ENCODE measurements at regions not wholly inside any gene's neighbourhood (a gene's known extent, or its start where the extent isn't known, plus 50 kb on each side); places are given as distances from the start of the nearest gene placed in this dataset.
"Not testable (repeated sequence)": the region's sequence is repeated elsewhere in the genome, so short reads cannot be mapped to it uniquely, and the experiment has no call there.

DNA sequence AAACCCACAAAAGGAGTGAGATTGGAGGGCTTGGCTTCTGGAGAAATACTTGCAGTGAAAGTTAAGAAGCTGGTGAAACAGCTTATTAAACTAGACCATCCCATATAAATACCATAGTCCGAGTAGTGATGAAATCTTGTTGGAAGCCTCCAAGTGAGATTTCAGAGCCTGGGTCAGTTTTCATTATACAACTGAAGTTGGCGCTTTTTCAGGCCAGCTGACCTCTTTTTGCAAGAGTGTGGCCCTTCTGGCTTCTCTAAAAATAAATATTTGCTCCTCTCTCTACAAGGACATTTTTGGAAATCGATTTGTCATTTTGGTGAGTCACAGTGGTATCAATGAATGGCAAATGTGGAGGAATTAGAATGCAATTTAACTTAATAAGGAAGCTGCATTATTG is 51.2 kb upstream of the THRB start:
- no peak for DNase-seq

DNA sequence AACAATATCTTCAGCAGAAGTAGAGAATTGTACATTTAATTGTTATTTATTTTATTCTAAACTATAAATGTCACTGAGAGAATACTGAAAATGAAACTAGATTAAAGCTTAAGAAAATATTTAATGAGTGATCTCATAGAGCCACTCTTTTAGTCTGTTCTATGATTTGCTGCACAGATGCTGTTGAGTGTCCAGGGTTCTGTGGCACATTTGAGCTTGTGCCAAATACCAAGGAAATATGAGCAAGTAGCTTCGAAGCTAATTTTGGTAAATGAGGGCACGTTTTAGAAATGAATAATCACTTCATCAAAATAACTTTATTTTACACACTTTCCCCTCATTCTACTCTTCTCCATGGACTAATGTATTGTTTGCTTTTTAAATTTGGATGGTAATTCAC is 53.6 kb upstream of the THRB start:
- DNase-seq: peak; percentile 26

DNA sequence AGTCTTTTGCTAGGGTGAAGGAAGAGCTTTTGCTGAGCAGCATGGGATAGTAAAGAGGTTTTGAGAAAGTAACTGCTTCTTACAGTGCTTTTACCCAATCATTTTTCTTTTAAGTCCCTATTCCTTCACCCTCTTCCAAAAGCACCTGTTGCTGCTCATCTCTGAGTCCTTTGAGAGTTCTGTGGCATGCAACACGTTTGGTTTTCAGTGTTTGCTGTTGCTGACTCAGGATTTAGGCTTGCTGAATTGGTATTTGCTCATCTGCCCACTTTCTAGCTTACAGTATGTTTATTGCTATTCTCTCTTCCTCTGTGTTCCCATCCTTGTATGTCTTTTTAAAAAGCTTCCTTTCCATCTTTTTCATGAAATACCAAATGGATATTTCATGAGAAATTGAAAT is 55.9 kb upstream of the THRB start:
- no peak for DNase-seq

DNA sequence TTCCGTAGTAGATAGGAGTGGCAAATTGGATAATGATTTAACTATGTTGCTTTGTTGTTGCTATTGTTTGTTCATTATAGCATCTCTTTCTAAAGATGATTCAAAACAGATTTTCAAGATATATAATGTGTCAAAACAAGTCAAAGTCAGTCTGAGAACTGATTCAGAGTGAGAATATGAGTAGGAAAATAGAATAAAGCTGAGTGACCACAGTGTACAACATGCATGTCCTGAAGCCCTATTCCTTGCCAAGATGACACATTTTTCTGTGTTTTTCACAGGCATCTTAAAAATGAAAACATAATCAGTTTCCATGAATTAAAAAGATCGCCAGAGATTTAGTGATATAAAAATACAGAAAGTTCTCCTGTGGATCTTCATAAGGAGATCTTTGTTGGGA is 57.0 kb upstream of the THRB start:
- DNase-seq: no peak

DNA sequence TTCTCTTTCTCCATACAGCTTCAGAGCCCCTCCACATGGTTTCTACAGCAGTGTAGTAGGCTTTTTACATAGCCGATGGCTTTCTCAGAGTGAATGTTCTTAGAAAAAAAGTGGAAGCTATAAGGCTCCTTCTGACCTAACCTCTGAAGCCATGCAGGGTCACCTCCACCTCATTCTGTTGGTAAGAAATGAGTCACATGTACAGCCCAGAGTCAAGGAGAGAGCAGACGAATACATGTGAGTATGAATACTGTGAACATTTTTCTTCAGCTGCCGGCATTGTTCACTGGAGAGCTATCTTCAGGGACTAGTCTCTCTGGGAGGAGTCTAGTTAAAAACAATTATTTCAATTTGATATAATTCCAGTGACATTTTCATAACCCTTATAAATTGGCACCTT is 68.2 kb upstream of the THRB start:
- DNase-seq: no peak

DNA sequence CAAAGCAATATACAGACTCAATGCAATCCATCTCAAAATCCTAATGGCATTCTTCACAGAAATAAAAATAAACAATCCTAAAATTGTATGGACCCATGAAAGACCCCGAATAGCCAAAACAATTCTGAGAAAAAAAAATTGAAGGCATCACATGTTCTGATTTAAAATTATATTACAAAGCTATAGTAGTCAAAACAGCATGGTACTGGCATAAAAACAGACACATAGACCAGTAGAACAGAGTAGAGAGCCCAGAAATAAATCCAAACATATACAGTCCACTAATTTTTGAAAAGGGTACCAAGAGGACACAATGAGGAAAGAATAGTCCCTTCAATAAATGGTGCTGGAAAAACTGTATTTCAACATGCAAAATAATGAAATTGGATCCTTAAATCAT is 70.4 kb upstream of the THRB start:
- DNase-seq: no peak

DNA sequence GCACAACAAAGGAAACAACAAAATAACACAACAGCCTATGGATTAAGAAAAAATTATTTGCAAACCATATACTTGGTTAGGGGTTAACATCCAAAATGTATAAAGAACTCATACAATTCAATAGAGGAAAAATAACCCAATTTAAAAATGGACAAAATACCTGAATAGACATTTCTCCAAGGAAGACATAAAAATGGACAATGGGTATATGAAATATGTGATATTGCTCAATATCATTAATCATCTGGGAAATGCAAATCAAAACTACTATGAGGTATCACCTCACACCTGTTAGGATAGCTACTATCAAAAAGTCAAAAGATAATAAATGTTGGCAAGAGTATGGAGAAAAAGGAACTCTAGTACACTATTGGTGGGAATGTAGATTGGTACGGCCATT is 71.0 kb upstream of the THRB start:
- DNase-seq: no peak

DNA sequence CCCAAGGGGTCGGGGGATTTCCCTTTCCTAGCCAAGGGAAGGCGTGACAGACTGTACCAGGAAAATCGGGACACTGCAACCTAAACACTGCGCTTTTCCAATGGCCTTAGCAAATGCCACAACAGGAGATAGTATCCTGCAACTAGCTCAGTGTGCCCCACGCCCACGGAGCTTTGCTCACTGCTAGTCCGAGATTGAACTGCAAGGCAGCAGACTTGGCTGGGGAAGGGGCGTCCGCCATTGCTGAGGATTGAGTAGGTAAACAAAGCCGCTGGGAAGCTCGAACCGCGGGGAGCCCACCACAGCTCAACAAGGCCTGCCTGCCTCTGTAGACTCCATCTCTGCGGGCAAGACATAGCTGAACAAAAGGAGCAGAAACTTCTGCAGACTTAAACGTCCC is 72.3 kb upstream of the THRB start:
- DNase-seq: no peak

DNA sequence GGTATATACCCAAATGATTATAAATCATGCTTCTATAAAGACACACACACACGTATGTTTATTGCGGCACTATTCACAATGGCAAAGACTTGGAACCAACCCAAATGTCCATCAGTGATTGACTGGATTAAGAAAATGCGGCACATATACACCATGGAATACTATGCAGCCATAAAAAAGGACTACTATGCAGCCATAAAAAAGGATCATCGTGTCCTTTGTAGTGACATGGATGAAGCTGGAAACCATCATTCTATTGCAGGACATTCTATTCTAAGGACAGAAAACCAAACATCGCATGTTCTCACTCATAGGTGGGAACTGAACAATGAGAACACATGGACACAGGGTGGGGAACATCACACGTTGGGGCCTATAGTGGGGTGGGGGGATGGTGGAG is 77.8 kb upstream of the THRB start:
- not testable (repeated sequence) for DNase-seq

DNA sequence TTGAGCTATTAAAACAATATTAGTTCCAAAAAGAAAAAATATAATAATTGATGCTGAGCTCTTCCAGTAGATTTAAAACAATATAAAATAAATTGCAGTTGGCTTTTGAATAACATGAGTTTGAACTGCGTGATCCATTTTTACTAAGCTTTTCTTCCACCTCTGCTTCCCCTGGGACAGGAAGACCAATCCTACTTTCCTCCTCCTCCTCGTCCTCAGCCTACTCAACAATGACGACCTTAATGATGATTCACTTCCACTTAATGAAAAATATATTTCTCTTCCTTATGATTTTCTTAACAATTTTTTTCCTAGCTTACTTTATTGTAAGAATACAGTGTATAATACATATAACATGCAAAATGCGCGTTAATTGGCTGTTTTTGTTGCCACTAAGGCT is 78.9 kb upstream of the THRB start:
- DNase-seq: no peak

DNA sequence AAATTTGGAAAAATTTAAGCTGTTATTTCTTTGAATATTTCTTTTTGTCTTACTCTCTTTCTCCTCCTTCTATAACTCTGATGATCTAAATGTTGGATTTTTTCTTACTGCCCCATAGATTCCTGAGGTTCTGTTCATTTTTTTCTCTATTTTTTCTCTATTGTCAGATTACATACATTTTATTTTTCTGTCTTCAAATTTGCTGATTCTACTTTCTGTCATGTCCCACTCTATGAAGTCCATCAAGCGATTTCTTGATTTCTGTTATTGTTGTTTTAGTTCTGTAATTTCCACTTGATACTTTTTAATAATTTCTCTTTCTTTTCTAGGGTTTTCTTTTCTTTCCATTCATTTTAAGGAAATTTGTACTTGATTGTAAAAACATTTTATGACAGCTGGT is 83.7 kb upstream of the THRB start:
- DNase-seq: no peak

DNA sequence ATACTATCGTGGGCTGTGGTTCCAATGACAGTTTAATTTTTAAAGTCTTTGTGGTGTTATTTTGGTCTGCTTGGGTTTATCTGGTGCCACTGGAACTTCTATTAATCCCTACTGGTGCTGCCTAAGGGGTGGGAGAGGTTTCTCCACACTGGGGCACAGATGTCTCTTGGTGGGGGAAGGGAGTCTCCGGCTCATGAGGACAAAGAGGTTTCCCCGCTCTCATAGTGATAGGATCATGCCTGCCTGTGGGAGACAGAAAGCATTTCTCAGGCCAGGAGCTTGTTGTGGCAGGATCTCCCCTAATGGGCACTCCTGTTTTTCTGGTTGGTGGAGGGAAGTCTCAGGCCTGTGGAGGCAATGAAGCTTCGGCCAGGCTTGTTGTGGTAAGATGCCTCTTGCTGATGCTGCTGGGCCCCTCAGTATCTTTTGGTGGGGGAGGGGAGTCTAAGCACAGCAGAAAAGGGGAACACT is 84.3 kb upstream of the THRB start:
- no peak for DNase-seq

DNA sequence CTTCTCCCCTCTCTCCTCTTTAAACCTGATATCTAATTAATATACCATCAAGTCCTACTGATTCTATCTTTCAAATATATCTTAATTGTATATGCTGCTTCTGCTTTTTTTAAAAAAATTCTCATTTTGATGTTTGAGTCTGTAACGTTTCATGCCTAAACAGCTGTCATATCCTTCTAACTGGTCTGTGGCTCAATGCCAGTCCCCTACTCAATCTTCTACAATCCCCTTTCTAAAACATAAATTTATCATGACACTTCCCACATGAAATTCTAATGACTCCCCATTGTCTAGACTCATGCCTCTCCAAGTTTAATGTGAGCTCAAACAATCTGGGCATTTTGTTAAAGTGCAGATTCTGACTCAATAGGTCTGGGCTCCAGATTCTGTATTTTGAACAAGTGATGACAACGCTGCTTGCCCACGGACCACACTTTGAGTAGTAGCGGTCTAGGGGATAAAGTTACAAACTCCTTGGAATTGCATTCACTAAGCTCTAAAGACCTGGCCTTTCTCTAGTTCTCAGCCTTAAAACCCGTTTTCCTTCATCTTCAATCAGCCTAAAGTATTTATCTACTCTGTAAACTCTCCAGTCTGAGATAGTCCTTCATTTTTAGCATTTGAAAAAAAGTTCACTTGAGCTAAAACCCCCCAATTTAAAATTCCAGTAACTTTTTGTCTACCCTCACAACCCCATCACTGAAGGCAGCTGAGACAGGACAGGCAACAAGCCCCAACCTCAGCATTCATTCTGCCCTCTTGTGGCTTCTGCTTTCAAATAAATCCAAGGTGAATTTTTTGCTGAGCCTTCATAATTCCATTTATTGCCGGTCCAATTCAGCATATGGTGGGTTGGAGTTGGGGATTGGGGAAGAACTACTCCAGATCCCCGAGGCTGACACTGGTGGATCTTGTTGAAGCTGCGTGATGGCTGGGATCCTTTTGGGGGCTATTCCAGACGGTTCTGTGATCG is 88.1 kb upstream of the THRB start:
- no peak for DNase-seq

DNA sequence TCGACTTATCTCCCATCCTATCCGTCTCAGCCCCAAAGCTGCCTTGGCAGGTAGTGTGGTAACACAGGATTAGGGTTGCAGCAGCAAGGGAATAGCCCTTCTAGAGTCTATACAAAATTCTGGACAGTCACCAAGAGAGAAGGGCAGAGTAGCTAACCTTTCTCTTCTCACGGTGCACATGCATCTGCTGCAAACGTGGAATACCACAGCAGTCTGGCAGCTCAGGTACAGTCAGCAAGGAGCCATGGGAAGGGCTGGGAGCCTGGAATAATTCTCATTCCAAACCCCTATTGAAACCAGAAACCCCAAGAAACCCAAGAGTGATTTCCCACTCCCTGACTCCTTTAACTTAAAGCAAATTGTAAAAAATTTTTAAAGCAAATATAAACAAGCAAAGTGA is 92.3 kb upstream of the THRB start:
- DNase-seq: no peak

DNA sequence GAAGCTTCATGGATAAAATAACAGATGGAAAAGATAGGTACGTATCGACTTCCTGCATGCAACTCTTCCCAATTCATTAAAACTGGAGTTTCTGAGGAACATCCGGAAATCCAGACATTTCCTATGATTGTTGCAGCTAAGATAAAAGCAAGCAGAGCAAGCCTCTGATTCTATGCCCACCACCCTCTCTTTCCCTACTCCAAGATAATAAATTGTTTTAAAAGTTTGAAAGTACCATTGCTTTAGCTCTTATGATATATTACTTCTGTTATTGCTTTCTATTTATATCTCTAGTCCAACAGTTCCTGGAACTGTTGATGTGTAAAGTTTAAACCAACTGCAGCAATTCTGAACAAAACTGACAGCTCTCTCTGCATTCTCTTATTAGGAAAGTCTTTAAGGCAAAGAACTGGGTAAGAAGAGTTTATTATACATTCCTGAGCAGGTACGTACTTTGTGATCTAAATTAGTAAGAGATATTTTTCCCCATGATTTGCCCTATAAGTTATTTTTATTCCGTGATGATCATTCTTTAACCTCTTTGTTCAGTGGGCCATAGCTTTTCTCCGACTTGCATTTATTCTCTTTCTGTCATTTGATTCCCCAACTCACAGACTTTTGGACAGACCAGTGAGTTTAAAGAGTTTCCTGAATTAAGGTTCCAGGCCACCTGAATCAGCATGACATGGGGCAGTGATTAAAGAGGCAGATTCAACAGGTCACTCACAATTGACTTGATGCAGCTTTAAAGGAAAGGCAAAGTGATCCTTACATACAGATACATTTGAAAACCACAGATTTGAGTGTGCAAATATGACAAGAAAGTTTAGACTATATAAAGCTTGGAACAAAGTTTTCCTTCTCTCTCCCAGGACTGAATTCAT is 94.2 kb upstream of the THRB start:
- DNase-seq: no peak

DNA sequence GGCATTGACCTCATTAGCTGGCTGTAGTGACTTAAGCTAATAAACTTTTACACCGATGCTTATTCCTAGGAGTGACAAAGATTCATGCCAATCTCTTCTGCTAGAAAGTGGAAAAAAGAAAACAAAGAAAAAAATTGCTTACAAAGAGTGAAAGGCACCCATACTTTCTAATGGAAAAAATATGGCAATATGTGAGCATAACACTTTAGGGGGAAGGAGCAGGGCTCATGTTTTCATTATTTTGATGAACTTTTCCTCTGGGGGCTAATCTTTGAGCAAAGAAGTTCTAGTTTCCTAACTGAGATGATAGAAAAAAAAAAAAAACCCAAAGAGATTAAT is 94.8 kb upstream of the THRB start:
- DNase-seq: no peak

DNA sequence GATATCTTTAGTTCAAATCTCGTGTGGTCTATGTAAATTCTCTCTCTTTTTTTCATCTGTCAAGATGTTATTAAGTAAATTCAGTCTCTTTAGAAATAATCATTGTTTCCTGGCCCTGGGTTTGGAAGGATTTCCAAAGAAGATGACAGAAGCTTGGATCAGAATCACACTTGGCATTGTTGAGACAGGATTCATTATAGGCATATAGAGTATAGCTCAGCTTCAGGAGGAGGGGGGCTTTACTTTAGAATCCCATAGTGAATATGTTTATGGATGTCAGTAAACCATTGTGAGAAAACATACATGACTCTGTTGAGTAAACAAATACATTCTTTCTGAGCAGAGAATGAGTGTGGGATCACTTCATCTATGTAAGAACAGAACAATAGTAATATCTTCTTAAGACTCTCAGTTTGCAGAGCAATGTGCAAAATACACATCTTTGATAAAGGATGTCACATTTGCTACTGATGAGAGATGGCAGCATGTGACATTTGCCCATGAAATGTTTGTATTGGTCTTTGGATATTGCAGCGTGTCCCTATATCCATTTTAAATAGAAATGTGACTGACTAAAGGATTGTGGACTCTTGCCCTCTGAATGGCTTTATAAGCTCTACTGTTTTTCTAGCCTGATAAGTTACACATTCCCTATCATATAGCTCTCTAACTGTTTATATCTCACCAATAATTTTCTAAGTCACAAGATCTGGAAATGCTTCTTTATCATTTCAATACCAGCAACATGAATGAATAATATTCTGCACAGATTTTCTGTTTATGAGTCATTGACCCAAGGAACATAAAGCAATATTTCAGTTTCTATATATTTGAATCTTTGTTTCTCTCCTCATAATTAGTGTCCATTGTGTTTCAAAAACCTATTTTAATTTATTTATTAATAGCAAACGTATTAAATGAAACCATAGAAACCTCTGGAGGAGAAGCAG is 95.6 kb upstream of the THRB start:
- no peak for DNase-seq

DNA sequence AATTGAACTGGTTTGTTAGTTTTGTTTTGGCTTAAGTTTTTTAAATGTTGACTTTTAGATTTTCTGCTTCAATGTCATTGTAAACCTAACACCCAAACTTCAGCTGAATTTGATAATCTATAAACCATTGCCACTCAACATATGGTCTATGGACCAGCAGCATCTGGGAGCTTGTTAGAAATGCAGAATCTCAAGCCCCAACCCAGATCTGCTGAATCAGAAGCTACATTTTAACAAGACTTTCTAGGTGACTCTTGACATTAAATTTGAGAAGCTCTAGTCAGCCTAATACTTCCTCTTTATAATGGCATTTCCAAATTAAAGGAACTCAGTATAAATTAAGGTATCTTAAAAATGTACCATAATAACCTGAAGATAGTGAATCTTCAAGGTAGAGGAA is 96.5 kb upstream of the THRB start:
- DNase-seq: no peak

DNA sequence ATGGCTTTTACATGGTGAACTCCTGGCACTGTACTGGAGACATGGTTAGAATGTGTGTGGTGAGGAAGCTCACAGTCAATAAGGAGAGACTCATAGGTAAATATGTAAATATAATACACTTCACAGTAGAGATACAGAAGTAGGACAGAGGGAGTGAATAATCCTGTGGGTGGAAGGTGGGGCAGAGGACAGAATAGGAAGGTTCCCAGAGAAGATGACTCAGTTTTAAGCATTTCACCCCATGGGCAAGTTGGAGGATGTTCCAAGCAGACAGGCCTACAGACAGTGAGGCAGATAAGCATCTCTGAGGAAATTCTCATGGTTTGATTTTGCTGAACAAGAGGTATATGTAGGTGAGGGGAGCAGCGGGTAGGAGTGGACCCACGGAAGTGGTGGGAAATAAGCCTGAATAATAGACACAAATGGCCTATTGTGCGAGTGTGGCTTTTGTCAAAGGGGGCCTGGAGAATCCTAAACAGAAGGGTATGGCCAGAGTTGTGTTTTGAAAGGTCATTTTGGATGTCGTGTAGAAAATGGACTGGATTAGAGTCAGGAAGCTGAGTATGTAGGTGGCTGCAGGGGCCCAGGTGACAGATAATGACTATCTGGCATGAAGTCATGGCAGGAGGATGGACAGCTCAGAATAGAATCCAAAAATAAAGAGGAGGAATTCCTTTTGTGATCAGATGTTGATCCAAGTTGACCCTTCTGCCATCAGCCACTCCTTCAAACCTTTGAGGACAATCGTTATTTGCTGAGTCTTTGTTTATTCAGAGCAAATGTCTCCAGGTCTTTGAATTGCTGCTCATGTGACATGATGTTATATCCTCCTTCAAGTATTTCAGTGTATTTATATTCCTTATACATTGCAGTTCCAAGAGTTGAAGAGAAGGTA is 97.3 kb upstream of the THRB start:
- DNase-seq: peak; percentile 41

DNA sequence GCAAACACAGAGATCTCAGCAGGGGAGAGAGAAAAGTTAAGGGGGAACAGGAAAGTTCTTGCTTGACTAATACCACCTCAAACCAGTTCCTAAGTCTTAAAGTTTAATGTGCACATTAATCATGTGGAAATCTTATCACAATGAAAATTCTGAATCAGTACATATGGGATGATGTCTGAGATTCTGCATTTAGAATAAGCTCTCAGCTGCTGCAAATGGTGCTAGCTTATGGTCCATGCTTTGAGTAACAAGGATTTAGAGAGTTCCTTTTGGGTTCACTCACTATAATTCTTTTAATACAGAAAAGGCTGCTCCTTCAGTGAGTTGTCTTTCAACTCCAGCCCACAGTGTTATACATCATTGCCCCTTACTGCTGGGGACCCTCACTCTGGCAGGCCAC is 99.5 kb upstream of the THRB start:
- no peak for DNase-seq

DNA sequence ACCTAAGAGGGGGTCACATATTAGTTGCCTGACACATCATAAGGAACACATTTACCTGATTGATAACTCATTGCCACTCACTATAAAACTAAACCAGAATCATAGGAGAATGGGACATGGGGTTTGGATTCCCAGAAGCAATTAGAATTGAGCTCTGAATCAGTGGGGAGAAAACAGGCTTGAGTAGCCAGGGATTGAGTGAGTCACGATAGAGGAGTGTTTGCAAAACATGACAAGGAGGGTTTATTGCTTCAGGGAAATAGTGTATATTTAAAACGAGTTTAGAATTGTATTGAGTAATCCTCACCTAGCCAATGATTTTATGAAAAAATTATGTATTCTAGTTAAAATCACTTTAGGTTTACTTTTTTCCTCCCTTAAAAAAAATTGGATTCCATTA is 101.1 kb upstream of the THRB start:
- DNase-seq: no peak

DNA sequence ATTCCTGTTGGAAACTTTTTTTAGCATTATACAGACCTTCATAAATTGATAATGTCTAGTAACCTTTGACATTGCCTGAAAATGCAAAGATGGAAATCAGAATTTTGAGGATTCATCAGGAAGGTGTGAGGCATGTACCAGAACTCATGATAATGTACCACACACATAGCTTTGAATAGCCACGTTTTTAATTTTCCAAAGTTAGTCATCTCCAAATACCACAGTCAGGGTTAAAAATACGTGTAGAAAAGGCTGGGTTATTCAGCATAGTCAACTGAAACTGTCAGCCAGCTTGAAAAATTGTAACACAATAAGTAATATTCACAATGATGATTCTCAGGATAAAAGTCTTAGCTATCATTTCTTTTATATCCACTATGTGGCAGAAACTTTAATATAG is 102.0 kb upstream of the THRB start:
- no peak for DNase-seq

Data from NCI-H2029 treated with DMSO at 0.1 percent for 48 hours (cell line).